ENCODE measurements at regions not wholly inside any gene's neighbourhood (a gene's known extent, or its start where the extent isn't known, plus 50 kb on each side); places are given as distances from the start of the nearest gene placed in this dataset.
A peak's percentile ranks its signal among the peaks of the same experiment; 100 is the strongest.
"Not testable (repeated sequence)": the region's sequence is repeated elsewhere in the genome, so short reads cannot be mapped to it uniquely, and the experiment has no call there.

- DNase-seq (ENCODE audit: low spot score): no peak
- no peak for ATAC-seq
Observed at GRCh38 chr4:169934794-169935429, 91.3 kb downstream of the MFAP3L start.

- ATAC-seq (no peak), DNase-seq (ENCODE audit: low spot score) (no peak)
Observed at GRCh38 chr4:169933531-169933930, 92.7 kb downstream of the MFAP3L start.

GRCh38 chr4:169931964-169932363 lies 94.2 kb downstream of the MFAP3L start:
- no peak for ATAC-seq
- no peak for DNase-seq (ENCODE audit: low spot score)

DNA sequence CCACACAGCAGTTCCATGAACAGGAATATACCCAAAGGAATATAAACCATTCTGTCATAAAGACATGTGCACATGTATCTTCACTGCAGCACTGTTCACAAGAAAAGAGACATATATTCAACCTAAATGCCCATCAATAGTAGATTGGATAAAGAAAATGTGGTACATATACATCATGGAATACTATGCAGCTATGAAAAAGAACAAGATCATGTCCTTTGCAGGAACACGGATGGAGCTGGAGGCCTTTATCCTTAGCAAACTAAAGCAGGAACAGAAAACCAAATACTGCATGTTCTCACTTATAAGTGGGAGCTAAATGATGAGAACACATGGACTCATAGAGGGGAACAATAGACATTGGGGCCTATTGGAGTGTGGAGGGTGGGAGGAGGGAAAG lies 95.4 kb downstream of the MFAP3L start:
- not testable (repeated sequence) for ATAC-seq; DNase-seq (ENCODE audit: low spot score)

DNA sequence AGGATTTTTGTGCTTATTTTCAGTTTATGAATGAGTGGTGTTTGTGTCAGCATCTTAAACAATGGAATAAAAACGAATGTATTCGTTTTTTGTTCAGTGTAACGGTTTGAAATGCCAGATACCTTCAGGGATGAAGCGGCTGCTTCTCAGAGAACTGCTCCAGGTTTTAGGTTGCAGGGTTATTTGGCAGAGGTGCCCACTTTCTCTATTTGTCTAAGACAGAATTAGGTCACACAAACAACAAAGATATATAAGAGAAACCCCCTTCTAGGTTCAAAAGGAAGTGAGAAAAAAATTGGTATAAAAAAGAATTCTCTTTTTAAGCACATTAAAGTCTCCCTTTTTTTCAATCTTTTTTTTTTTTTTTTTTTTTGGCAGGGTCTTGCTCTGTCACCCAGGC lies 98.9 kb downstream of the MFAP3L start:
- ATAC-seq (peak; percentile 89), DNase-seq (ENCODE audit: low spot score) (no peak)

DNA sequence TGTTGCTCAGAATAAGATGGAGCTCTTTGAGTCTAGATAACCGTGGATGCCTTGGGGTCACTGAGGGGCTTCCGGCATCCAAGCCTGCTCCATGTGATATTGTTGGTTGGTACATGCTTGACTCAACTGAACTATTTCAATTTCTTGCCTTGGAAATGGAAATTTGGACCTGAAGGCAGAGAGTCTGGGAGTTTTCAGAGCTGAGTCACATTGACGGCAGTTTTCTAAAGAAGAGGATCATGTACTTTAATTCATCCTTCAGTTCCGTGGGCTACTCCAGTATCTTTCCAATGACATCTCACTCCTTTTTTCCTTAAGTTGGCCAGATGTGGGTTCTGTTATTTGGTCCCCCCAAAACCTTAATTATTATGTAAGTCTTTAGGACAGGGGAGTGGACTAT lies 100.5 kb downstream of the MFAP3L start:
- ATAC-seq (no peak), DNase-seq (ENCODE audit: low spot score) (no peak)

DNA sequence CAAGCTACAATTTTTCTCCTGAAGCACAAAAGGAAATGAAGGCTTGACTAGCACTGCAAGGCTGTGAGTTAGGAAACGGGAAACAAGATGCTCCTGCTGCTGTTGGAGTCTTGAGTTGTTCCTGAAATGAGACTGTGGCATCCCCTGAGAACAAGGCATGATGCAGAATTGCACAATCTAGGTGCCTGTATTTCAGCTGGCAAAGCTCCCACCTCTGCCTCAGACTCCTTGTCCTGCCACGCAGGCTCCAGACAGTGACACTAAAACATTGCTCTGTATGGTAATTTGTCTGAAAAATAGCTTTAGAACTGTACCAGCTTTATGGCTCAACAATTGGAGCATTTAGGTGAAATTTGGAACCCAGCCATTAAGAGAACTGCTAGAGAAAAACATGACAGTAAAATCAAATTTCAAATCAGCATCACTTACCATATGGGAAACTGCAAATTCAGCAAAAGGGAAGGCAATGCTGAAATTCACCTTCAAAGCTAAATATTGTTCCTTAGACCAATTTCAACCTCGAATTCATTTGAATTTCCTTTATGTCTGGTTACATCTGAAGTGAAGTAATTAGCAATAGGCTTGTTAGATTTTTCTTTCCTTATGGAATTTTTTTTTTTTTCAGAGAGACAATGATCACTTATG lies 103.4 kb downstream of the MFAP3L start:
- peak; percentile 72 for ATAC-seq
- peak; percentile 51 for DNase-seq (ENCODE audit: low spot score)

- DNase-seq (ENCODE audit: low spot score) (no peak), ATAC-seq (no peak)
Observed at GRCh38 chr4:169921732-169922131, 104.5 kb downstream of the MFAP3L start.

DNA sequence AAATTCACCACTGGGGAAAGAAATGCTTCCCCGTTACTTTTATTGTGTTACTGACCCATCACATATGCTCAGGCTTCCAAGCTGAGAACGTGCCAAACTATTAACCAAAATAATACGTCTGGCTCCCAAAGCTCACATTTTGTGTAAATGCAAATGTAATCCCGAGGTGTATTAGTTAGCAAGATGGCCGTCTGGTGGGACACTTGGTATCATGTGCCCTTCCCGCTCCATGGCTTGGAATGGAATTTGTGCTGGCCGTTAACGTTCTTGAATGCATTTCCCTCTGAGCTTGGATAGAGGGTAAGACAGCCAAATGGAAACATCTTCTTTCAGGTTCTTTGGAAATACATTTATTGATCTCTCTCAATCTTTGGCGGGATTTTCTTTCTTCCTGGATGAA lies 105.0 kb downstream of the MFAP3L start:
- no peak for ATAC-seq

GRCh38 chr4:169919194-169920124 lies 106.7 kb downstream of the MFAP3L start:
- ATAC-seq; DNase-seq (ENCODE audit: low spot score): not testable (repeated sequence)

More for the DNA sequence above, 105.0 kb downstream of the MFAP3L start:
- DNase-seq (ENCODE audit: low spot score): no peak

DNA sequence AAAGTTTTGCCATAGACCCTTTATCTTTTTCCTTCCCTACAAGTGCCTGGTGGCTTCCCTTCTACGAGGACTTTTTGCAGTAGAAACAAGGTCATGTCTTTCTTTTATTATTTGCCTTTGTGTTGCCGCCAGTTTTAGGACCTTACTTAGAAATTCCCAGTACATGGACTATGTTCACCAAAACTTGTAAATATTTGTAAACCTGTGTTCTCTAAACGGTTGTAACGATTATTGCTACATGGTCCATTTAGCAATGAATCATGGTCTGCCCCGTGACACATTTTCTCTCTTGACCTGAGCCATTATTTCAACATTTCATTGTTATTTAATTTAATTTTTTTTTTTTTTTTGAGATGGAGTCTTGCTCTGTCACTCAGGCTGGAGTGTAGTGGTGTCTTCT lies 110.7 kb downstream of the MFAP3L start:
- DNase-seq (ENCODE audit: low spot score) (peak; percentile 56), ATAC-seq (peak; percentile 86)

GRCh38 chr4:169914866-169915265 lies 111.3 kb downstream of the MFAP3L start:
- no peak for ATAC-seq
- no peak for DNase-seq (ENCODE audit: low spot score)

DNA sequence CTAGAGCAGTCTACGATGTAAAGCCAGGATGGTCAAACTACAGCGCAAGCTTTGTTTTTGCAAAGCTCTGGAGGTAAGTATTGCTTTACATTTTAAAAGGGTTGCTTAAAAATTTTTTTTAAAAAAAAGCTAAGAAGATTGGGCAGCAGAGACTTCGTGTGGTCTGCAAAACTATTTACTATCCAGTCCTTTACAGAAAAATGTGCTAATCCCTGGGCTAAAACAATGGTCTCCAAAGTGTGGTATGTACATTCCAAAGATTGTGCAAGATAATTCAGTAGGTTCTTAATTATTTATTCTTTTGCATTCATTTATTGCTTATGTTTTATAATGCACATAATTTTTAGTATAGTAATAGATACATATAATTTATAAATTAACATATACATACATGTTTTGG lies 113.2 kb downstream of the MFAP3L start:
- no peak for ATAC-seq
- DNase-seq (ENCODE audit: low spot score): no peak

GRCh38 chr4:169909897-169910296 lies 116.3 kb downstream of the MFAP3L start:
- ATAC-seq (peak; percentile 55), DNase-seq (ENCODE audit: low spot score) (no peak)

DNA sequence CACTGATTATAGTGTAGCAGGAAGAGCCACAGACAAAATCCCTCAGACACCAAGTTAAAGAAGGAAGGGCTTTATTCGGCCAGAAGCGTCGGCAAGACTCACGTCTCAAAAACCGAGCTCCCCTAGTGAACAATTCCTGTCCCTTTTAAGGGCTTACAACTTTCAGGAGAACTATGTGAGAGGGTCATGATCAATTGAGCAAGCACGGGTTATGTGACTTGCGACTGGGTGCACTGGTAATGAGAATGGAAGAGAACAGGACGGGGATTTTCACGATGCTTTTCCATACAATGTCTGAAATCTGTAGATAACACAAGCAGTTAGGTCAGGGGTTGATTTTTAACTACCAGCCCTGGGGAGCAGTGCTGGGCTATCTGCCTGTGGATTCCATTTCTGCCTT lies 116.7 kb downstream of the MFAP3L start:
- DNase-seq (ENCODE audit: low spot score): no peak
- ATAC-seq: peak; percentile 63

DNA sequence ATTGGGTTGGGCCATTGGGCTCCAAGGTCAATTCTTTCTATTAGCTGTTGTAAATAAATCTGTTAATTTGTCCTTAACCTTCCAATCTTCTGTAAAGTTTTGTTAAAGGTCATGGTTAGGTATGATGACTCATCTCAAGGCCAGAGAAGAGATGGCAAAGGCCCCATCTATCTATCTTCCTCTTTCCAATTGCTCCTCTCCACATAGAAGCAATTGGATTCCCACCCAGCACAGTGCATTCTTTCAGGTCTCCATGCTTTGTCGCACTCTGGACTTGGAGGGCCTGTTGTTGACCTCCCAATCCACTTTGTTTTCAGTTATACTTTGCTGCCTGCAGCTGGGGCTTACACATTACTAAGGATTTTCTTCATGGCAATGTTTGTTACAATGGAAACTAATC lies 118.5 kb downstream of the MFAP3L start:
- no peak for DNase-seq (ENCODE audit: low spot score)
- ATAC-seq: no peak

- DNase-seq (ENCODE audit: low spot score): no peak
Observed at GRCh38 chr4:169906821-169907220, 119.4 kb downstream of the MFAP3L start.

GRCh38 chr4:169906104-169906503 lies 120.1 kb downstream of the MFAP3L start:
- DNase-seq (ENCODE audit: low spot score) (peak; percentile 76), ATAC-seq (peak; percentile 65)

More at GRCh38 chr4:169906821-169907220, 119.4 kb downstream of the MFAP3L start:
- ATAC-seq: no peak

- peak; percentile 92 for ATAC-seq
Observed at GRCh38 chr4:169902658-169903345, 123.4 kb downstream of the MFAP3L start.

DNA sequence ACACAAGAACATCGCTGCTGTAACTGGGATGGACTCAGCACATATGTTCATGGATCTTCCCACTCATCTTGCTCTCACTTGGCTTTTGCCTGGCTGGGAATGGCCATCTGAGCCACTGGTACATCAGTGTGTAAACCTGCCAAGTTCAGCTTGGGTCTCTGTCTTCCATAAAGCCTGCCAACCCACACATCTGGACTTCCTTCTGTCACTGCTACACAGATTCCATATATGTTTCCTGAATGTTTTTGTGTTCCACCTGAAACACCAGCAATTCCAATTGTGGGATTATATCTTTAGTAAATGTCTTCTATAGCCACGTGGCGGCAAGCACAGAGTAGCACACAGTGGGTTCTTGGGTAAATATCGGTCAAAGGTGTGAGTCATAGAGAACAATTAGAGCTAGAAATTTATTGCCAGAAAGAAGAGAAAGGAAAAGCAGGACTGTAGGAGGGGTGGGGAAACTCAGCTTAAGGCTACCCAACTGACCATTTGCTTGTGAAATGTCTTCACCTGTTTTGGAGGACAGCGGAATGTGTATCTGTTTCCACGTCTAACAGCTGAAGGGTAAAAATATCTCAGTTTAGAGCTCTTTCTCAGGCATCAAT lies 125.9 kb downstream of the MFAP3L start:
- no peak for ATAC-seq
- no peak for DNase-seq (ENCODE audit: low spot score)

More at GRCh38 chr4:169902658-169903345, 123.4 kb downstream of the MFAP3L start:
- DNase-seq (ENCODE audit: low spot score): peak; percentile 53
